ENCODE measurements at regions not wholly inside any gene's neighbourhood (a gene's known extent, or its start where the extent isn't known, plus 50 kb on each side); places are given as distances from the start of the nearest gene placed in this dataset.

DNA sequence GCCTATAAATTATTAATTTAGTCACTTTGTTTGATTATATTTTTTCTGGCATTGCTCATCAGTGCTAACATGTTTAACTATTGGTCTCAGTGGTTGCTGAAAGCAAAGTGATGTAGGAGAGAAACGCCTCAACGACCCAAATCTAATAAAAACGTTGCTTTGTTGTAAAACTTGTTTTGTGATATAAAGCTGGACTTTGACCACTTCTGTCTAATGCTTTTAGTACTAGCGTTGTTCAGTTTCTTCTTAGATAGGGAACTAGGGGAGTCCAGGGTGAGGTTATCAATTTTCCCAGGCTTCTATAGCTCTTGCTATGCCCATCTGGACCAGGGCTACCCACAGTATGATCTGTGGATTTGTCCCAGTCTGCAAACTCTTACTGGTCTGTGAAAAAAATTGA lies 80.6 kb upstream of the TBC1D5 start:
- no peaks in the 10 kb centered on the region for H3K9me2 ChIP-seq
- no peaks in the 10 kb centered on the region for H3K79me2 ChIP-seq (ENCODE audit: insufficient read depth)
- H3K4me2 ChIP-seq, result no peak overlapping the region
- no peaks in the 10 kb centered on the region for H3K36me3 ChIP-seq (replicated peaks in 1 of 2; ENCODE audit: control insufficient read depth in 1 of 2, insufficient read depth in 2 of 2, low read length in 1 of 2)
- POLR2A ChIA-PET, result no interaction called here
- CTCF ChIA-PET, result no interaction called here
- no peaks in the 10 kb centered on the region for H3K4me1 ChIP-seq (ENCODE audit: control insufficient read depth in 1 of 2, insufficient read depth in 2 of 2, low read depth in 1 of 2, low read length in 1 of 2)
- DNase-seq, result no peak
- TF ChIP-seq, protein P1, sequence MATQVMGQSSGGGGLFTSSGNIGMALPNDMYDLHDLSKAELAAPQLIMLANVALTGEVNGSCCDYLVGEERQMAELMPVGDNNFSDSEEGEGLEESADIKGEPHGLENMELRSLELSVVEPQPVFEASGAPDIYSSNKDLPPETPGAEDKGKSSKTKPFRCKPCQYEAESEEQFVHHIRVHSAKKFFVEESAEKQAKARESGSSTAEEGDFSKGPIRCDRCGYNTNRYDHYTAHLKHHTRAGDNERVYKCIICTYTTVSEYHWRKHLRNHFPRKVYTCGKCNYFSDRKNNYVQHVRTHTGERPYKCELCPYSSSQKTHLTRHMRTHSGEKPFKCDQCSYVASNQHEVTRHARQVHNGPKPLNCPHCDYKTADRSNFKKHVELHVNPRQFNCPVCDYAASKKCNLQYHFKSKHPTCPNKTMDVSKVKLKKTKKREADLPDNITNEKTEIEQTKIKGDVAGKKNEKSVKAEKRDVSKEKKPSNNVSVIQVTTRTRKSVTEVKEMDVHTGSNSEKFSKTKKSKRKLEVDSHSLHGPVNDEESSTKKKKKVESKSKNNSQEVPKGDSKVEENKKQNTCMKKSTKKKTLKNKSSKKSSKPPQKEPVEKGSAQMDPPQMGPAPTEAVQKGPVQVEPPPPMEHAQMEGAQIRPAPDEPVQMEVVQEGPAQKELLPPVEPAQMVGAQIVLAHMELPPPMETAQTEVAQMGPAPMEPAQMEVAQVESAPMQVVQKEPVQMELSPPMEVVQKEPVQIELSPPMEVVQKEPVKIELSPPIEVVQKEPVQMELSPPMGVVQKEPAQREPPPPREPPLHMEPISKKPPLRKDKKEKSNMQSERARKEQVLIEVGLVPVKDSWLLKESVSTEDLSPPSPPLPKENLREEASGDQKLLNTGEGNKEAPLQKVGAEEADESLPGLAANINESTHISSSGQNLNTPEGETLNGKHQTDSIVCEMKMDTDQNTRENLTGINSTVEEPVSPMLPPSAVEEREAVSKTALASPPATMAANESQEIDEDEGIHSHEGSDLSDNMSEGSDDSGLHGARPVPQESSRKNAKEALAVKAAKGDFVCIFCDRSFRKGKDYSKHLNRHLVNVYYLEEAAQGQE (IDR thresholded peaks at IDR 0.05; ENCODE audit: low read depth, low read length), result no peak
- TF ChIP-seq RAD21 (IDR thresholded peaks at IDR 0.05; ENCODE audit: low read length), result no peak
- TF ChIP-seq EP300 (IDR thresholded peaks at IDR 0.05; ENCODE audit: borderline replicate concordance in 1 of 2, low read depth in 1 of 2, low read length in 1 of 2), result no peak
- TF ChIP-seq, protein P2, sequence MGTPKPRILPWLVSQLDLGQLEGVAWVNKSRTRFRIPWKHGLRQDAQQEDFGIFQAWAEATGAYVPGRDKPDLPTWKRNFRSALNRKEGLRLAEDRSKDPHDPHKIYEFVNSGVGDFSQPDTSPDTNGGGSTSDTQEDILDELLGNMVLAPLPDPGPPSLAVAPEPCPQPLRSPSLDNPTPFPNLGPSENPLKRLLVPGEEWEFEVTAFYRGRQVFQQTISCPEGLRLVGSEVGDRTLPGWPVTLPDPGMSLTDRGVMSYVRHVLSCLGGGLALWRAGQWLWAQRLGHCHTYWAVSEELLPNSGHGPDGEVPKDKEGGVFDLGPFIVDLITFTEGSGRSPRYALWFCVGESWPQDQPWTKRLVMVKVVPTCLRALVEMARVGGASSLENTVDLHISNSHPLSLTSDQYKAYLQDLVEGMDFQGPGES (IDR thresholded peaks at IDR 0.05; ENCODE audit: low read depth, low read length), result no peak
- no peak for TF ChIP-seq NFIC (IDR thresholded peaks at IDR 0.05; ENCODE audit: borderline replicate concordance)
- TF ChIP-seq FOXJ3 (CRISPR knock-in tag; IDR thresholded peaks at IDR 0.05), result no peak
- no peak for TF ChIP-seq RCOR1 (IDR thresholded peaks at IDR 0.05; ENCODE audit: low read length)
- TF ChIP-seq SIN3A (IDR thresholded peaks at IDR 0.05; ENCODE audit: borderline replicate concordance, low read depth, low read length), result no peak
- TF ChIP-seq JUND (IDR thresholded peaks at IDR 0.05), result no peak
- H3K4me3 ChIP-seq (ENCODE audit: low read depth in 2 of 2, low read length in 1 of 2), result no peak overlapping the region
- no peaks in the 10 kb centered on the region for H3K27me3 ChIP-seq (ENCODE audit: insufficient read depth)
- no peaks in the 10 kb centered on the region for H3F3A ChIP-seq (replicated peaks; ENCODE audit: insufficient read depth)
- WGBS (ENCODE audit: low lambda C conversion rate), result 44% methylated on average over 4 of the region's 4 CpGs
- H3K27ac ChIP-seq (ENCODE audit: low read depth in 2 of 2, low read length in 1 of 2), result no peak overlapping the region
- H2AFZ ChIP-seq (ENCODE audit: low read depth), result no peak overlapping the region
- no peak overlapping the region for H3K9ac ChIP-seq
- H3K9me3 ChIP-seq, result no peaks in the 10 kb centered on the region
- no peaks in the 10 kb centered on the region for H4K20me1 ChIP-seq (ENCODE audit: insufficient read depth)

DNA sequence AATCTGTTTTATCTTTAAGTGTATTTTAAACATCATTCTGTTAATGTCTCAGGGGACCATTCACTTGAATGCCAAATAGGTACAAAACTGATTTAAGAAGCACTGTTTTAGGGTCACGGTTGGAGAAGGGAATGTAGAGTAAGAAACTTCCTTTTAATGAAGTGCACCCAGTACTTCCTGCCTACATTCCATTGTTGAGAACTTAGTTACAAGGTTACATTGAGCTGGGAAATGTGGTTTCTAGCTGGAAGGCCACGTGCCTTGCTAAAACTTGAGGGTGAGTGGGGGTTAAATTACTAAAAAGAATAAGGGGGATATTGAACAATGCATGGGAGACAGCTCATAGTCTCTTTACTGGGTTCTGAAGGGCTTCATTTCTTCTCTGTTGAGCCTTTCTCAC lies 78.3 kb upstream of the TBC1D5 start:
- no peaks in the 10 kb centered on the region for H3K4me1 ChIP-seq (ENCODE audit: control insufficient read depth in 1 of 2, insufficient read depth in 2 of 2, low read depth in 1 of 2, low read length in 1 of 2)
- no peak overlapping the region for H3K4me3 ChIP-seq (ENCODE audit: low read depth in 2 of 2, low read length in 1 of 2)
- TF ChIP-seq, protein P3, sequence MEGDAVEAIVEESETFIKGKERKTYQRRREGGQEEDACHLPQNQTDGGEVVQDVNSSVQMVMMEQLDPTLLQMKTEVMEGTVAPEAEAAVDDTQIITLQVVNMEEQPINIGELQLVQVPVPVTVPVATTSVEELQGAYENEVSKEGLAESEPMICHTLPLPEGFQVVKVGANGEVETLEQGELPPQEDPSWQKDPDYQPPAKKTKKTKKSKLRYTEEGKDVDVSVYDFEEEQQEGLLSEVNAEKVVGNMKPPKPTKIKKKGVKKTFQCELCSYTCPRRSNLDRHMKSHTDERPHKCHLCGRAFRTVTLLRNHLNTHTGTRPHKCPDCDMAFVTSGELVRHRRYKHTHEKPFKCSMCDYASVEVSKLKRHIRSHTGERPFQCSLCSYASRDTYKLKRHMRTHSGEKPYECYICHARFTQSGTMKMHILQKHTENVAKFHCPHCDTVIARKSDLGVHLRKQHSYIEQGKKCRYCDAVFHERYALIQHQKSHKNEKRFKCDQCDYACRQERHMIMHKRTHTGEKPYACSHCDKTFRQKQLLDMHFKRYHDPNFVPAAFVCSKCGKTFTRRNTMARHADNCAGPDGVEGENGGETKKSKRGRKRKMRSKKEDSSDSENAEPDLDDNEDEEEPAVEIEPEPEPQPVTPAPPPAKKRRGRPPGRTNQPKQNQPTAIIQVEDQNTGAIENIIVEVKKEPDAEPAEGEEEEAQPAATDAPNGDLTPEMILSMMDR (IDR thresholded peaks at IDR 0.05), result no peak
- TF ChIP-seq FOSL2 (IDR thresholded peaks at IDR 0.05; ENCODE audit: borderline replicate concordance, low read depth), result no peak
- ChIA-PET CTCF (no interaction called here), POLR2A (no interaction called here)
- H3F3A ChIP-seq (replicated peaks; ENCODE audit: insufficient read depth), result no peaks in the 10 kb centered on the region
- H3K9ac ChIP-seq, result no peak overlapping the region
- WGBS (ENCODE audit: low lambda C conversion rate), result 57% methylated on average over 2 of the region's 2 CpGs
- DNase-seq, result no peak
- H3K9me3 ChIP-seq, result no peaks in the 10 kb centered on the region
- no peaks in the 10 kb centered on the region for H3K9me2 ChIP-seq
- H3K36me3 ChIP-seq (replicated peaks in 1 of 2; ENCODE audit: control insufficient read depth in 1 of 2, insufficient read depth in 2 of 2, low read length in 1 of 2), result no peaks in the 10 kb centered on the region
- H3K79me2 ChIP-seq (ENCODE audit: insufficient read depth), result no peaks in the 10 kb centered on the region
- no peaks in the 10 kb centered on the region for H3K27me3 ChIP-seq (ENCODE audit: insufficient read depth)
- no peak overlapping the region for H2AFZ ChIP-seq (ENCODE audit: low read depth)
- no peak overlapping the region for H3K27ac ChIP-seq (ENCODE audit: low read depth in 2 of 2, low read length in 1 of 2)
- no peak overlapping the region for H3K4me2 ChIP-seq
- H4K20me1 ChIP-seq (ENCODE audit: insufficient read depth), result no peaks in the 10 kb centered on the region

Measured in SK-N-SH (cell line).